GM23248 (cell line): ENCODE measurements at regions not wholly inside any gene's neighbourhood (a gene's known extent, or its start where the extent isn't known, plus 50 kb on each side); places are given as distances from the start of the nearest gene placed in this dataset.

ENCODE experiments used
- EZH2 ChIP-seq: fragments of 200-600 bp; sonication (generic); IDR thresholded peaks from 2 replicates; pipeline ENCODE4 v1.6.1; 2018; ENCODE audit warnings: antibody characterized with exemption, mild to moderate bottlenecking; ENCODE audit not compliant: insufficient read depth, poor library complexity, severe bottlenecking
- EZH2phosphoT487 ChIP-seq: fragments of 200-600 bp; sonication (generic); IDR thresholded peaks from 2 replicates; pipeline ENCODE4 v1.6.1; 2018; ENCODE audit warnings: antibody characterized with exemption, moderate library complexity, mild to moderate bottlenecking, low read depth; ENCODE audit not compliant: insufficient read depth

- TF ChIP-seq EZH2phosphoT487: no peak
- no peak for TF ChIP-seq EZH2
Measured at GRCh38 chr4:114323841-114324240, 274.8 kb upstream of the UGT8 start.
